HEK293T (cell line): ENCODE measurements at regions not wholly inside any gene's neighbourhood (a gene's known extent, or its start where the extent isn't known, plus 50 kb on each side); places are given as distances from the start of the nearest gene placed in this dataset.

Source experiments
- CTCF ChIA-PET: fragments of 350-600 bp; formaldehyde crosslinking; extraction: SDS; loops from one replicate; lab custom pipeline; 2021; ENCODE audit warnings: antibody characterized with exemption, inconsistent platforms; lab: Yijun Ruan, JAX
- POLR2A ChIA-PET: fragments of 350-600 bp; formaldehyde crosslinking; extraction: SDS; loops from one replicate; lab custom pipeline; 2020; ENCODE audit warnings: antibody characterized with exemption, inconsistent platforms; lab: Yijun Ruan, JAX
- DNase-seq: peaks from one replicate; pipeline ENCODE4 v3.0.0; 2012; ENCODE audit warnings: mixed read lengths; ENCODE audit errors: extremely low spot score
- ARNT ChIP-seq: fragments of 450-650 bp; IDR thresholded peaks from 2 replicates; pipeline ENCODE4 v1.6.1; 2017; ENCODE audit warnings: mild to moderate bottlenecking
- BHLHE40 ChIP-seq: fragments of 450-650 bp; IDR thresholded peaks from 2 replicates; pipeline ENCODE4 v1.6.1; 2016; ENCODE audit warnings: mild to moderate bottlenecking, moderate library complexity, borderline replicate concordance
- CTBP1 ChIP-seq: fragments of 450-650 bp; IDR thresholded peaks from 2 replicates; pipeline ENCODE4 v1.6.1; 2016; ENCODE audit warnings: borderline replicate concordance
- ELF4 ChIP-seq: fragments of 450-650 bp; IDR thresholded peaks from 2 replicates; pipeline ENCODE4 v1.6.1; 2017; ENCODE audit warnings: antibody characterized with exemption
- FOXA1 ChIP-seq: fragments of 450-650 bp; IDR thresholded peaks from 2 replicates; pipeline ENCODE4 v1.6.1; 2016; ENCODE audit warnings: mild to moderate bottlenecking
- FOXK2 ChIP-seq: fragments of 450-650 bp; IDR thresholded peaks from 2 replicates; pipeline ENCODE4 v1.6.1; 2016; ENCODE audit warnings: mild to moderate bottlenecking
- FOXM1 ChIP-seq: fragments of 450-650 bp; IDR thresholded peaks from 2 replicates; pipeline ENCODE4 v1.6.1; 2017; ENCODE audit warnings: mild to moderate bottlenecking, borderline replicate concordance
- HDGF ChIP-seq: fragments of 450-650 bp; IDR thresholded peaks from 2 replicates; pipeline ENCODE4 v1.6.1; 2017; ENCODE audit warnings: antibody characterized with exemption, borderline replicate concordance
- L3MBTL2 ChIP-seq: fragments of 450-650 bp; conservative IDR thresholded peaks from 2 replicates; pipeline ENCODE4 v1.6.1; 2016; ENCODE audit warnings: mild to moderate bottlenecking
- LEF1 ChIP-seq: fragments of 450-650 bp; IDR thresholded peaks from 2 replicates; pipeline ENCODE4 v1.6.1; 2017; ENCODE audit warnings: mild to moderate bottlenecking, borderline replicate concordance
- NFRKB ChIP-seq: fragments of 450-650 bp; IDR thresholded peaks from 2 replicates; pipeline ENCODE4 v1.6.1; 2016; ENCODE audit warnings: mild to moderate bottlenecking, moderate library complexity
- SP1 ChIP-seq: fragments of 450-650 bp; IDR thresholded peaks from 2 replicates; pipeline ENCODE4 v1.6.1; 2017
- SUZ12 ChIP-seq: fragments of 450-650 bp; IDR thresholded peaks from 2 replicates; pipeline ENCODE4 v1.6.1; 2016; ENCODE audit warnings: mild to moderate bottlenecking
- TARDBP ChIP-seq: fragments of 450-650 bp; IDR thresholded peaks from 2 replicates; pipeline ENCODE4 v1.6.1; 2016
- ZNF384 ChIP-seq: fragments of 450-650 bp; IDR thresholded peaks from 2 replicates; pipeline ENCODE4 v1.6.1; 2016
- TF ChIP-seq, protein P1 (sequence below): fragments of 450-650 bp; IDR thresholded peaks from 2 replicates; pipeline ENCODE4 v1.6.1; 2016

DNA sequence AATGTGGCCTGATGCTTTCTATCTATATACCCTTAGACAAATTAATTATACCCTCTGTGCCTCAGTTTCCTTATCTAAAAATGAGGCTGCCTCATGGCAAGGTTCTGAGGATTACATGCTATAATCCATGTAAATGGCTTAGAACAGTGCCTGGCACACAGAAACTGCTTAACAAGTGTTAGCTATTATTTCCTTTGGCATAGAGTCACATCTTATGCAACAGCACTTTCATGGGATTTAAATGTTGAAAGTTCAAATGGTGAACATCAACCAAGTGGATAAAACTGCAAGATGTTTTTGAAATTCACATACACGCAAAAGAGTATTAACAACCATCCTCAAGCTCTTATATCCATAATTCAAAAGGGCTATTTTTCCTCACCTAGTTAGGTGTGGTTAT is 202.8 kb upstream of the JAG1 start:
- ChIA-PET POLR2A (no interaction called here), CTCF (no interaction called here)
- no peak for DNase-seq
- TF ChIP-seq NFRKB (no peak), BHLHE40 (no peak), CTBP1 (no peak), ARNT (no peak), HDGF (no peak), ELF4 (no peak), FOXA1 (no peak), L3MBTL2 (no peak), SP1 (no peak), TARDBP (no peak), ZNF384 (no peak), FOXM1 (no peak), FOXK2 (no peak), LEF1 (no peak), SUZ12 (no peak)
- TF ChIP-seq, protein P1, sequence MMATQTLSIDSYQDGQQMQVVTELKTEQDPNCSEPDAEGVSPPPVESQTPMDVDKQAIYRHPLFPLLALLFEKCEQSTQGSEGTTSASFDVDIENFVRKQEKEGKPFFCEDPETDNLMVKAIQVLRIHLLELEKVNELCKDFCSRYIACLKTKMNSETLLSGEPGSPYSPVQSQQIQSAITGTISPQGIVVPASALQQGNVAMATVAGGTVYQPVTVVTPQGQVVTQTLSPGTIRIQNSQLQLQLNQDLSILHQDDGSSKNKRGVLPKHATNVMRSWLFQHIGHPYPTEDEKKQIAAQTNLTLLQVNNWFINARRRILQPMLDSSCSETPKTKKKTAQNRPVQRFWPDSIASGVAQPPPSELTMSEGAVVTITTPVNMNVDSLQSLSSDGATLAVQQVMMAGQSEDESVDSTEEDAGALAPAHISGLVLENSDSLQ, result no peak

- TF ChIP-seq FOXA1, result no peak
- no peak for TF ChIP-seq ARNT
- no peak for TF ChIP-seq ELF4
- no peak for TF ChIP-seq SUZ12
- TF ChIP-seq CTBP1, result no peak
- TF ChIP-seq HDGF, result no peak
- TF ChIP-seq, protein P1, result no peak
- no peak for TF ChIP-seq TARDBP
- TF ChIP-seq ZNF384, result no peak
- TF ChIP-seq LEF1, result no peak
- no peak for TF ChIP-seq FOXM1
- no peak for TF ChIP-seq FOXK2
- DNase-seq, result no peak
- ChIA-PET CTCF (no interaction called here), POLR2A (no interaction called here)
These were observed 203.5 kb upstream of the JAG1 start for GRCh38 chr20:10877342-10877741.

DNA sequence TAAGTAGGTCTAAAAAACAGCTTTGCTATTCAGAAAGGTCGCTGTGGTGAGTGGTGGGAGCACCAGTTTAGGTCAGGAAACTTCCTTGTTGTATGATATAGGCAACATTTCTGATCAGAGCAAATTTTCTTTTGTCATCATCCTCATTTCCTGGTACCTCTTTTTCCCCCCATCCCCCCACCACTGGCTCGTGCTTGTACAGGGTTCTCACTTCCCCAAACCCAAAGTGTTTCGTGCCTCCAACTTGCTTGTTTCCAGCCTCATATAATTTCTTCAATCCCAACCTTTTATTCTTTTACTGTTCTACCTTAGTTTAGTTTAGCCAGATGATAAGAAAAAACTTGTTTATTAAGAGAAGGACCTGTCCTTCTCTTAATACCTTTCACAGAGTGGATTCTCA is 209.4 kb upstream of the JAG1 start:
- ChIA-PET POLR2A (no interaction called here), CTCF (no interaction called here)
- no peak for TF ChIP-seq SUZ12
- TF ChIP-seq BHLHE40, result no peak
- TF ChIP-seq NFRKB, result no peak
- no peak for TF ChIP-seq TARDBP
- no peak for TF ChIP-seq FOXA1
- TF ChIP-seq LEF1, result no peak
- no peak for DNase-seq

- CTCF ChIA-PET, result no interaction called here
- DNase-seq, result no peak
- POLR2A ChIA-PET, result no interaction called here
- TF ChIP-seq CTBP1, result no peak
- no peak for TF ChIP-seq SUZ12
- TF ChIP-seq FOXK2, result no peak
- no peak for TF ChIP-seq FOXM1
- TF ChIP-seq HDGF, result no peak
- no peak for TF ChIP-seq BHLHE40
- TF ChIP-seq FOXA1, result no peak
- no peak for TF ChIP-seq LEF1
- no peak for TF ChIP-seq L3MBTL2
- no peak for TF ChIP-seq SP1
- no peak for TF ChIP-seq ARNT
- TF ChIP-seq ELF4, result no peak
- TF ChIP-seq TARDBP, result no peak
- no peak for TF ChIP-seq ZNF384
- TF ChIP-seq NFRKB, result no peak
- TF ChIP-seq, protein P1, result no peak
These were observed 219.5 kb upstream of the JAG1 start for GRCh38 chr20:10893321-10893720.

DNA sequence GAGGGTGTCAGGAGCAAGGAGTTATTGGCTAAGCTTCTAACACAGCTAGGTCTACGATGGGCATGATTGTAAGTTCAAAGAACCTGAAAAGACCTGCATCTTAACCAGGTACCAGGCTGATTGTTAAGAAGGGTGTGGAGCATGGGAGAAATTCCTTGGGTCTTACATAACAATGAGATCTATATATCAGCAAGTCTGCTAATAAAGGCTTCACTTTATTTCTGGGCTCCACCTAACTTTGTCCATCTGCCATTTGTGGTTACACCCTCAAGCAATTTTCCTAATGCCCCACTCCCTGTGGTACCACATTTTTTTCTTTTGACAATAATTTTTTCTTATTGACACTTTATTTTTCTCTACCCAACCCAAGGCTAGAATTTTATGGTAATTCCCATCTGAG is 223.5 kb upstream of the JAG1 start:
- no peak for TF ChIP-seq FOXA1
- TF ChIP-seq BHLHE40, result no peak
- TF ChIP-seq ARNT, result no peak
- no peak for TF ChIP-seq TARDBP
- no peak for TF ChIP-seq NFRKB
- TF ChIP-seq FOXK2, result no peak
- no peak for TF ChIP-seq SUZ12
- no peak for TF ChIP-seq SP1
- TF ChIP-seq, protein P1, result no peak
- no peak for TF ChIP-seq LEF1
- TF ChIP-seq FOXM1, result no peak
- no peak for TF ChIP-seq CTBP1
- no peak for TF ChIP-seq ZNF384
- TF ChIP-seq HDGF, result no peak
- TF ChIP-seq ELF4, result no peak
- CTCF ChIA-PET, result no interaction called here
- DNase-seq, result no peak
- POLR2A ChIA-PET, result no interaction called here

DNA sequence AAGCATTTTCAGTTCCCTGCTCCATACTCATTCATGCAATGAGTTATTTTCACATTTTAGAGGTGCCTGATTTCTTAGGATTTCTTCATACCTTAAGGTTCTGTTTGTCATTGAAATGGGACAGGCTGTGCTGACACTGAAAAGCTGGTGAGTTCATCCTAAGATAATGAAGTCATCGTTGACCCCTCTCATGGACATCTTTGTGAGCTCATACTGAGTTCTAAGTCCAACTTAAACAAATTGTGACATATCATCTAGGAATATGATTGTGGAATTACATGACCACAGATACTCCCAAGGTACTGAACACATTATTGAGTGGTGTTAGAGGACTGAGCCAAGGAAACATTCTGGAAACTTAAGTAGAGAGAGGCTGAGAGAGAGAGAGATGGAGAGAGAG is 224.8 kb upstream of the JAG1 start:
- ChIA-PET POLR2A (no interaction called here), CTCF (no interaction called here)
- DNase-seq, result no peak
- TF ChIP-seq FOXM1 (no peak), ARNT (no peak), FOXA1 (no peak), HDGF (no peak), BHLHE40 (no peak), FOXK2 (no peak), SP1 (no peak), L3MBTL2 (no peak), SUZ12 (no peak), LEF1 (no peak)
- TF ChIP-seq, protein P1, result no peak
